A549 (cell line): ENCODE measurements at regions not wholly inside any gene's neighbourhood (a gene's known extent, or its start where the extent isn't known, plus 50 kb on each side); places are given as distances from the start of the nearest gene placed in this dataset.
"Not testable (repeated sequence)": the region's sequence is repeated elsewhere in the genome, so short reads cannot be mapped to it uniquely, and the experiment has no call there.

Experiments
- ATAC-seq, 2 experiments: fragments of 200-7000 bp in 1 of 2; fragments of >200 bp in 1 of 2; cut with Nextera tagmentation in 1 of 2; cut with Tn5 transposase in 1 of 2; 3 replicates each; pipeline versions ENCODE4 v1.8.0 to v1.9.1; 2018 to 2020; ENCODE audit warnings: mild to moderate bottlenecking in 1 of 2, moderate library complexity in 1 of 2
- CTCF ChIA-PET: fragments of 300-600 bp; sonication (Branson Sonifier 250); formaldehyde crosslinking; extraction: SDS; loops from one replicate; lab custom pipeline; 2021; ENCODE audit warnings: antibody characterized with exemption, inconsistent platforms; lab: Yijun Ruan, JAX
- POLR2A ChIA-PET: fragments of 350-600 bp; formaldehyde crosslinking; extraction: SDS; loops from one replicate; lab custom pipeline; 2021; ENCODE audit warnings: antibody characterized with exemption, inconsistent platforms; lab: Yijun Ruan, JAX
- DNase-seq, 2 experiments: peaks; one replicate each; pipeline versions ENCODE4 v3.0.0 to v3.0.0-alpha.2; 2011 to 2016; ENCODE audit warnings: low read depth in 1 of 2, low spot score in 1 of 2
- FAIRE-seq: peaks from 2 replicates; lab custom pipeline; 2011; peaks lifted over from hg19 to GRCh38; lab: Jason Lieb, UNC
- H3K27ac ChIP-seq, 2 experiments: fragments of >200 bp; sonication (Bioruptor Twin); formaldehyde crosslinking; 3 replicates each; pipeline ENCODE4 v1.5.1; 2016 to 2017
- H3K4me1 ChIP-seq: fragments of >200 bp; sonication (Bioruptor Twin); formaldehyde crosslinking; 3 replicates; pipeline ENCODE4 v1.6.1; 2016
- H3K4me2 ChIP-seq: fragments of >200 bp; sonication (Bioruptor Twin); formaldehyde crosslinking; 3 replicates; pipeline ENCODE4 v1.6.1; 2016
- H3K4me3 ChIP-seq: fragments of >200 bp; sonication (Bioruptor Twin); formaldehyde crosslinking; 3 replicates; pipeline ENCODE4 v1.5.1; 2016
- H3K9me3 ChIP-seq: fragments of >200 bp; sonication (Bioruptor Twin); formaldehyde crosslinking; 3 replicates; pipeline ENCODE4 v1.6.1; 2016
- CBX2 ChIP-seq: fragments of 200-600 bp; sonication (generic); IDR thresholded peaks from 2 replicates; pipeline ENCODE4 v1.6.1; 2016; ENCODE audit warnings: low read depth, mild to moderate bottlenecking, borderline replicate concordance
- CBX8 ChIP-seq: fragments of 200-600 bp; sonication (generic); IDR thresholded peaks from 2 replicates; pipeline ENCODE4 v1.6.1; 2016
- CEBPB ChIP-seq, 2 experiments: fragments of >200 bp in 1 of 2; sonication (Bioruptor Twin) in 1 of 2; formaldehyde crosslinking in 1 of 2; IDR thresholded peaks; 2 replicates each; pipeline ENCODE4 v1.6.1; 2012 to 2016
- CHD2 ChIP-seq: fragments of 150-350 bp; IDR thresholded peaks from 2 replicates; pipeline ENCODE4 v1.6.1; 2014; ENCODE audit warnings: low read length; ENCODE audit not compliant: partially characterized antibody
- EHMT2 ChIP-seq: fragments of 200-600 bp; sonication (generic); IDR thresholded peaks from 2 replicates; pipeline ENCODE4 v1.6.1; 2016; ENCODE audit warnings: antibody characterized with exemption, low read depth, mild to moderate bottlenecking, moderate library complexity
- FOSL2 ChIP-seq, 2 experiments: fragments of 450-650 bp in 1 of 2; fragments of >200 bp in 1 of 2; sonication (Bioruptor Twin) in 1 of 2; formaldehyde crosslinking; IDR thresholded peaks; 2 replicates each; pipeline versions ENCODE4 v1.5.0 to v1.6.1; 2016 to 2020; ENCODE audit warnings: mild to moderate bottlenecking in 1 of 2, moderate library complexity in 1 of 2
- HDAC2 ChIP-seq: fragments of 200-600 bp; sonication (generic); IDR thresholded peaks from 2 replicates; pipeline ENCODE4 v1.6.1; 2016
- MAZ ChIP-seq: fragments of 150-350 bp; IDR thresholded peaks from 2 replicates; pipeline ENCODE4 v1.6.1; 2014; ENCODE audit warnings: antibody characterized with exemption, low read depth, low read length, borderline replicate concordance
- NFE2L2 ChIP-seq: fragments of 150-350 bp; conservative IDR thresholded peaks from 2 replicates; pipeline ENCODE4 v1.6.1; 2014; ENCODE audit warnings: low read length
- POLR2A ChIP-seq: IDR thresholded peaks from 2 replicates; pipeline ENCODE4 v1.6.1; 2012; ENCODE audit warnings: mild to moderate bottlenecking, low read length
- RCOR1 ChIP-seq: fragments of 150-350 bp; IDR thresholded peaks from 2 replicates; pipeline ENCODE4 v1.6.1; 2014; ENCODE audit warnings: antibody characterized with exemption, low read length, low read depth
- RFX5 ChIP-seq: fragments of 450-650 bp; IDR thresholded peaks from 2 replicates; pipeline ENCODE4 v1.7.1; 2014; ENCODE audit warnings: antibody characterized with exemption, mild to moderate bottlenecking, moderate library complexity
- SREBF2 ChIP-seq: fragments of 450-650 bp; IDR thresholded peaks from 2 replicates; pipeline ENCODE4 v1.6.1; 2014; ENCODE audit warnings: mild to moderate bottlenecking, moderate library complexity
- ZFP36 ChIP-seq: fragments of 450-650 bp; IDR thresholded peaks from 2 replicates; pipeline ENCODE4 v1.6.1; 2014; ENCODE audit warnings: borderline replicate concordance; ENCODE audit not compliant: partially characterized antibody
- ZSCAN20 ChIP-seq: fragments of 250-450 bp; sonication (Bioruptor Pico); IDR thresholded peaks from 2 replicates; pipeline ENCODE4 v1.8.0; 2022; ENCODE audit warnings: mild to moderate bottlenecking, moderate library complexity
- WGBS: methylation state at CpG from one replicate; pipeline ENCODE4 v1.1.6; 2017; ENCODE audit errors: missing lambda C conversion rate; 5-methylcytosine and 5-hydroxymethylcytosine counted together
- TF ChIP-seq, protein P1 (sequence below): IDR thresholded peaks from 2 replicates; pipeline ENCODE4 v1.6.1; 2012
- TF ChIP-seq, protein P2 (sequence below): fragments of 450-650 bp; IDR thresholded peaks from 2 replicates; pipeline ENCODE4 v1.6.1; 2014; ENCODE audit warnings: antibody characterized with exemption
- TF ChIP-seq, protein P3 (sequence below): IDR thresholded peaks from 2 replicates; pipeline ENCODE4 v1.6.1; 2012; ENCODE audit warnings: low read depth, borderline replicate concordance

DNA sequence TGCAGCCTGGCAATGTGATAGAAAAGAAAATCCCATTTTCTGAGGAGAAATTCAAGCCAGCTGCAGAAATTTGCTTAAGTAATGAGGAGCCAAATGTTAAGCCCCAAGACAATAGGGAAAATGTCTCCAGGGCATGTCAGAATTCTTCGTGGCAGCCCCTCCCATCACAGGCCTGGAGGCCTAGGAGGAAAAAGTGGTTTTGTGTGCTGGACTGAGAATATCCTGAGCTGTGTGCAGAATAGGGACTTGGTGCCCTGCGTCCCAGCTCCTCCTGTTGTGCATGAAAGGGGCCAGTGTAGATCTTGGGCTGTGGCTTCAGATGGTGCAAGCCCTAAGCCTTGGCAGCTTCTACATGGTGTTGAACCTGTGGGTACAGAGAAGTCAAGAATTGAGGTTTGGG lies 948.3 kb downstream of the METTL15 start:
- H3K9me3 ChIP-seq, result peaks cover 14% of the 10 kb centered on the region; the same call in 1 of the 3 replicates
- DNase-seq, H3K4me2 ChIP-seq, CTCF ChIA-PET, H3K4me3 ChIP-seq, ATAC-seq, H3K4me1 ChIP-seq, FAIRE-seq, H3K27ac ChIP-seq, POLR2A ChIA-PET: not testable (repeated sequence)
- 44% methylated on average over 2 of the region's 2 CpGs for WGBS
- peak; percentile 70 for TF ChIP-seq ZFP36

DNA sequence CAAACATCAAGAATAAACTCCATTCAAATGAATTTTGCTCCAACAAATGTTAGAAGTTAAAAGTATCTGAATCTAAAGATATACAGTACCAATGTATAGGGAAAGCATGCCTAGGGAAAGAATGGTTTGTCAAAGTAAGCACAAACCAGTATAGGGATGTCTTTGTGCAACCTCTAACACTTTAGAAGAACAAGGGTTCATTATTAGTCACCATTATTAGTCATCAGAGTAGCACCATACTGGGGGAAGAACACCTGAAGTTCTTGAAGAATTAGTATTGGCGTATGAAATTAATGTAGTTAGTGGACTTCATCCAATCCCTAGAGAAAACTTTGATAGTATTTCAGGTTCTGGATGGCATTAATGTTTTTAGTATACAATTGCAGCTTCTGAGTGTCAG lies 943.7 kb downstream of the METTL15 start:
- H3K27ac ChIP-seq, result no peak overlapping the region
- H3K4me3 ChIP-seq, result no peak overlapping the region
- FAIRE-seq (no peak), DNase-seq (no peak), ATAC-seq (no peak)
- no peak overlapping the region for H3K4me2 ChIP-seq
- no peak for TF ChIP-seq FOSL2 (IDR thresholded peaks at IDR 0.05)
- TF ChIP-seq FOSL2 (CRISPR knock-in tag; IDR thresholded peaks at IDR 0.05), result peak; percentile 39; the same call in 1 of the 2 replicates
- TF ChIP-seq RFX5, result no peak
- H3K9me3 ChIP-seq, result 0 out of 3 replicates have a peak, but pooled peaks cover 7% of the 10 kb centered on the region
- ChIA-PET POLR2A (no interaction called here), CTCF (no interaction called here)
- WGBS, result 96% methylated on average over 1 of the region's 1 CpG
- H3K4me1 ChIP-seq, result no peaks in the 10 kb centered on the region

DNA sequence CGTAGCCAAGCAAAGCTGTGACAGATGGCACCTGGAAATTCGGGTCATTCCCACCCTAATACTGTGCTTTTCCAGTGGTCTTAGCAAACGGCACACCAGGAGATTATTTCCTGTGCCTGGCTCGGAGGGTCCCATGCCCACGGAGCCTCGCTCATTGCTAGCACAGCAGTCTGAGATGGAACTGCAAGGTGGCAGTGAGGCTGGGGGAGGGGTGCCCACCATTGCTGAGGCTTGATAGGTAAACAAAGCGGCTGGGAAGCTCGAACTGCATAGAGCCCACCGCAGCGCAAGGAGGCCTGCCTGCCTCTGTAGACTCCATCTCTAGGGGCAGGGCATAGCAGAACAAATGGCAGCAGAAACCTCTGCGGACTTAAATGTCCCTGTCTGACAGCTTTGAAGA lies 942.8 kb downstream of the METTL15 start:
- H3K9me3 ChIP-seq, POLR2A ChIA-PET, H3K27ac ChIP-seq, ATAC-seq, H3K4me2 ChIP-seq, DNase-seq, CTCF ChIA-PET, FAIRE-seq, H3K4me1 ChIP-seq, H3K4me3 ChIP-seq: not testable (repeated sequence)
- 78% methylated on average over 11 of the region's 11 CpGs for WGBS

DNA sequence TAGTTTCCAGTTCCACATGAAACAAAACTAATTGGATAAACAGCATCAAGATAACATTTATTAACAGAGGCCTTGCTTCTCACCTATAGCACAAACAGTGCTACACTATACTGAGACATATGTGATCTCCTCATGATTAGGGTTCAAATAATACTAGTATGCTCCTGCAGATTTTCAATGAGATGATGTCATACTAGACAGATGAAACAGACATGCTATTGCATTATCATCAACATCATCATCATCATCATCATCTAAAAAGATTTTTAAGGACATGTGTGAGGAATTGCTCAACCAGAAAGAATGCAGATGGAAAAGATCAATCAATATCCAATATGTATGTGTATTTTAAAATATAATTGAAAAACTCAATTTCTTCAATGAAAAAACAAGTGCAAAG lies 932.3 kb downstream of the METTL15 start:
- FAIRE-seq, result no peak
- H3K4me1 ChIP-seq, result 0 out of 3 replicates have a peak, but pooled peaks cover 4% of the 10 kb centered on the region
- ChIA-PET CTCF (no interaction called here), POLR2A (no interaction called here)
- TF ChIP-seq CHD2 (no peak), CBX2 (no peak), MAZ (no peak), POLR2A (no peak), NFE2L2 (no peak), HDAC2 (no peak), CEBPB (IDR thresholded peaks at IDR 0.05) (no peak), CBX8 (no peak), ZSCAN20 (CRISPR knock-in tag) (no peak), RCOR1 (no peak), SREBF2 (no peak), EHMT2 (no peak)
- TF ChIP-seq, protein P1, sequence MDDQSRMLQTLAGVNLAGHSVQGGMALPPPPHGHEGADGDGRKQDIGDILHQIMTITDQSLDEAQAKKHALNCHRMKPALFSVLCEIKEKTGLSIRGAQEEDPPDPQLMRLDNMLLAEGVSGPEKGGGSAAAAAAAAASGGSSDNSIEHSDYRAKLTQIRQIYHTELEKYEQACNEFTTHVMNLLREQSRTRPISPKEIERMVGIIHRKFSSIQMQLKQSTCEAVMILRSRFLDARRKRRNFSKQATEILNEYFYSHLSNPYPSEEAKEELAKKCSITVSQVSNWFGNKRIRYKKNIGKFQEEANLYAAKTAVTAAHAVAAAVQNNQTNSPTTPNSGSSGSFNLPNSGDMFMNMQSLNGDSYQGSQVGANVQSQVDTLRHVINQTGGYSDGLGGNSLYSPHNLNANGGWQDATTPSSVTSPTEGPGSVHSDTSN, result no peak
- TF ChIP-seq, protein P2, sequence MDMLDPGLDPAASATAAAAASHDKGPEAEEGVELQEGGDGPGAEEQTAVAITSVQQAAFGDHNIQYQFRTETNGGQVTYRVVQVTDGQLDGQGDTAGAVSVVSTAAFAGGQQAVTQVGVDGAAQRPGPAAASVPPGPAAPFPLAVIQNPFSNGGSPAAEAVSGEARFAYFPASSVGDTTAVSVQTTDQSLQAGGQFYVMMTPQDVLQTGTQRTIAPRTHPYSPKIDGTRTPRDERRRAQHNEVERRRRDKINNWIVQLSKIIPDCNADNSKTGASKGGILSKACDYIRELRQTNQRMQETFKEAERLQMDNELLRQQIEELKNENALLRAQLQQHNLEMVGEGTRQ, result no peak
- TF ChIP-seq, protein P3, sequence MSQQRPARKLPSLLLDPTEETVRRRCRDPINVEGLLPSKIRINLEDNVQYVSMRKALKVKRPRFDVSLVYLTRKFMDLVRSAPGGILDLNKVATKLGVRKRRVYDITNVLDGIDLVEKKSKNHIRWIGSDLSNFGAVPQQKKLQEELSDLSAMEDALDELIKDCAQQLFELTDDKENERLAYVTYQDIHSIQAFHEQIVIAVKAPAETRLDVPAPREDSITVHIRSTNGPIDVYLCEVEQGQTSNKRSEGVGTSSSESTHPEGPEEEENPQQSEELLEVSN, result no peak
- no peak for DNase-seq
- H3K27ac ChIP-seq, result no peak overlapping the region
- peaks cover 7% of the 10 kb centered on the region; the same call in 1 of the 3 replicates for H3K9me3 ChIP-seq
- no peak overlapping the region for H3K4me2 ChIP-seq
- ATAC-seq, result no peak
- H3K4me3 ChIP-seq, result no peak overlapping the region
